HepG2 (cell line): ENCODE measurements at regions not wholly inside any gene's neighbourhood (a gene's known extent, or its start where the extent isn't known, plus 50 kb on each side); places are given as distances from the start of the nearest gene placed in this dataset.

ENCODE experiments used
- ATAC-seq: fragments of 200-7000 bp; cut with Tn5 transposase; 3 replicates; pipeline ENCODE4 v1.9.1; 2020; ENCODE audit warnings: mild to moderate bottlenecking, moderate library complexity
- BruUV-seq: library from RNA; stranded (reverse); fragments of 400-500 nt; replicated peaks from 2 replicates; lab custom pipeline; 2021; lab: Mats Ljungman, UMichigan
- CTCF ChIA-PET: fragments of 300-600 bp; formaldehyde crosslinking; extraction: SDS; loops from one replicate; lab custom pipeline; 2021; ENCODE audit warnings: low total read pairs, inconsistent platforms, low intra/inter-chr PET ratio; lab: Yijun Ruan, JAX
- POLR2A ChIA-PET: fragments of 350-600 bp; sonication (Branson Sonifier 250); formaldehyde crosslinking; loops from one replicate; lab custom pipeline; 2020; ENCODE audit warnings: antibody characterized with exemption, inconsistent platforms; lab: Yijun Ruan, JAX
- DNase-seq: peaks from one replicate; pipeline ENCODE4 v3.0.0-alpha.2; 2015; ENCODE audit warnings: low spot score
- FAIRE-seq: peaks from 3 replicates; lab custom pipeline; 2011; peaks lifted over from hg19 to GRCh38; lab: Jason Lieb, UNC
- H2AFZ ChIP-seq: one replicate; pipeline ENCODE4 v1.6.1; 2011; ENCODE audit warnings: low read length, inconsistent platforms
- H3K27ac ChIP-seq: fragments of 300-600 bp; 3 replicates; pipeline ENCODE4 v1.8.0; 2011; ENCODE audit warnings: mixed run types, mild to moderate bottlenecking, mixed read lengths, low read length, inconsistent platforms; ENCODE audit not compliant: insufficient read depth; ENCODE audit errors: extremely low read length
- H3K27me3 ChIP-seq, 2 experiments: fragments of 200-600 bp in 1 of 2; 2 replicates in 1 of 2; 3 replicates in 1 of 2; pipeline versions ENCODE4 v1.6.0 to v1.8.0; 2011; ENCODE audit warnings: low read length in 2 of 2, mild to moderate bottlenecking in 2 of 2, moderate library complexity in 2 of 2, inconsistent platforms in 1 of 2; ENCODE audit not compliant: insufficient read depth in 2 of 2, control insufficient read depth in 1 of 2
- H3K36me3 ChIP-seq, 2 experiments: fragments of 200-600 bp in 1 of 2; replicated peaks in 1 of 2; 2 replicates in 1 of 2; 3 replicates in 1 of 2; pipeline versions ENCODE4 v1.5.1 to v1.8.0; 2011; ENCODE audit warnings: low read length in 2 of 2, inconsistent platforms in 1 of 2; ENCODE audit not compliant: insufficient read depth in 2 of 2, control insufficient read depth in 1 of 2
- H3K4me1 ChIP-seq: 2 replicates; pipeline ENCODE4 v1.5.1; 2012; ENCODE audit warnings: low read length, inconsistent platforms; ENCODE audit not compliant: insufficient read depth
- H3K4me2 ChIP-seq: 2 replicates; pipeline ENCODE4 v1.6.0; 2011; ENCODE audit warnings: low read depth, low read length, inconsistent platforms
- H3K4me3 ChIP-seq, 3 experiments: fragments of 200-600 bp in 1 of 3; sonication (generic), shearing (Covaris generic) in 1 of 3; replicated peaks in 1 of 3; 2 replicates each; pipeline ENCODE4 v1.5.1; 2011 to 2016; ENCODE audit warnings: low read length in 3 of 3, inconsistent platforms in 2 of 3, low read depth in 2 of 3, mild to moderate bottlenecking in 2 of 3, control low read depth in 1 of 3, mixed read lengths in 1 of 3; ENCODE audit not compliant: insufficient read depth in 1 of 3
- H3K79me2 ChIP-seq: one replicate; pipeline ENCODE4 v1.6.1; 2011; ENCODE audit warnings: low read length, inconsistent platforms; ENCODE audit not compliant: insufficient read depth
- H3K9ac ChIP-seq: 2 replicates; pipeline ENCODE4 v1.6.0; 2011; ENCODE audit warnings: mild to moderate bottlenecking, low read depth, low read length, inconsistent platforms; ENCODE audit not compliant: insufficient read depth
- H3K9me3 ChIP-seq: 2 replicates; pipeline ENCODE4 v1.5.1; 2012; ENCODE audit warnings: mild to moderate bottlenecking, low read length
- H4K20me1 ChIP-seq: 2 replicates; pipeline ENCODE4 v1.6.0; 2011; ENCODE audit warnings: inconsistent platforms, mild to moderate bottlenecking, low read length, moderate library complexity; ENCODE audit not compliant: insufficient read depth
- ARID3A ChIP-seq: IDR thresholded peaks from 2 replicates; pipeline ENCODE4 v1.6.1; 2012; ENCODE audit warnings: low read depth, low read length, improper control_type of control experiment
- ATF5 ChIP-seq: sonication (generic); formaldehyde crosslinking; IDR thresholded peaks from 2 replicates; pipeline ENCODE4 v1.4.0; 2020; ENCODE audit warnings: mild to moderate bottlenecking, low read depth, missing genetic modification reagents
- BRD4 ChIP-seq: sonication (generic); formaldehyde crosslinking; IDR thresholded peaks from 2 replicates; pipeline ENCODE4 v1.4.0; 2020; ENCODE audit warnings: missing genetic modification reagents
- FOSL2 ChIP-seq: sonication (generic); formaldehyde crosslinking; IDR thresholded peaks from 2 replicates; pipeline ENCODE4 v1.4.0; 2020; ENCODE audit warnings: missing genetic modification reagents
- GLI4 ChIP-seq: sonication (generic); formaldehyde crosslinking; IDR thresholded peaks from 2 replicates; pipeline ENCODE4 v1.5.1; 2020; ENCODE audit warnings: missing genetic modification reagents, mild to moderate bottlenecking, moderate library complexity, borderline replicate concordance
- GMEB2 ChIP-seq: IDR thresholded peaks from 2 replicates; pipeline ENCODE4 v1.6.1; 2016; ENCODE audit warnings: missing biosample characterization, missing genetic modification reagents, low read depth
- MED8 ChIP-seq: sonication (generic); formaldehyde crosslinking; IDR thresholded peaks from 2 replicates; pipeline ENCODE4 v1.8.1; 2023; ENCODE audit warnings: mild to moderate bottlenecking, missing genetic modification reagents; ENCODE audit not compliant: insufficient replicate concordance
- NCOA1 ChIP-seq: sonication (generic); formaldehyde crosslinking; IDR thresholded peaks from 2 replicates; pipeline ENCODE4 v1.9.0; 2021; ENCODE audit warnings: missing genetic modification reagents
- PHF20 ChIP-seq: sonication (generic); formaldehyde crosslinking; IDR thresholded peaks from 2 replicates; pipeline ENCODE4 v1.5.0; 2020; ENCODE audit warnings: mild to moderate bottlenecking, missing genetic modification reagents
- SMAD9 ChIP-seq: sonication (generic); formaldehyde crosslinking; IDR thresholded peaks from 2 replicates; pipeline ENCODE4 v1.5.1; 2020; ENCODE audit warnings: mild to moderate bottlenecking, missing genetic modification reagents
- SP140L ChIP-seq: sonication (generic); formaldehyde crosslinking; IDR thresholded peaks from 2 replicates; pipeline ENCODE4 v1.4.0; 2020; ENCODE audit warnings: missing genetic modification reagents, borderline replicate concordance
- TARDBP ChIP-seq: sonication (generic); formaldehyde crosslinking; IDR thresholded peaks from 2 replicates; pipeline ENCODE4 v1.8.0; 2022; ENCODE audit warnings: mild to moderate bottlenecking, missing genetic modification reagents
- ZNF205 ChIP-seq: IDR thresholded peaks from 2 replicates; pipeline ENCODE4 v1.6.1; 2018; ENCODE audit warnings: missing biosample characterization, missing genetic modification reagents
- ZNF468 ChIP-seq: sonication (generic); formaldehyde crosslinking; IDR thresholded peaks from 2 replicates; pipeline ENCODE4 v1.8.0; 2022; ENCODE audit warnings: mild to moderate bottlenecking, moderate library complexity, missing genetic modification reagents
- ZNF567 ChIP-seq: sonication (generic); formaldehyde crosslinking; IDR thresholded peaks from 2 replicates; pipeline ENCODE4 v1.8.1; 2023; ENCODE audit warnings: mild to moderate bottlenecking, missing genetic modification reagents, borderline replicate concordance
- ZNF577 ChIP-seq: sonication (generic); formaldehyde crosslinking; IDR thresholded peaks from 2 replicates; pipeline ENCODE4 v1.4.0; 2020; ENCODE audit warnings: mild to moderate bottlenecking, low read depth, missing genetic modification reagents, borderline replicate concordance
- ZNF800 ChIP-seq: sonication (generic); formaldehyde crosslinking; IDR thresholded peaks from 2 replicates; pipeline ENCODE4 v1.4.0; 2020; ENCODE audit warnings: missing genetic modification reagents
- WGBS: methylation state at CpG from one replicate; pipeline ENCODE4 v1.1.6; 2017; ENCODE audit warnings: low lambda C conversion rate; 5-methylcytosine and 5-hydroxymethylcytosine counted together
- in situ Hi-C: cut with HindIII; loops from 2 replicates; pipeline ENCODE4 v1.10.0; 2017; ENCODE audit warnings: low pct_unique_long_range_greater_than_20kb; ENCODE audit not compliant: extremely low pct_ligation_motif_present
- intact Hi-C: fragments of 100-400 bp; cut with micrococcal nuclease; formaldehyde crosslinking; loops from one replicate; pipeline ENCODE4 v1.10.0; 2022; ENCODE audit not compliant: unreplicated experiment
- TF ChIP-seq, protein P1 (sequence below): sonication (generic); formaldehyde crosslinking; IDR thresholded peaks from 2 replicates; pipeline ENCODE4 v1.4.0; 2020; ENCODE audit warnings: mild to moderate bottlenecking, missing genetic modification reagents
- TF ChIP-seq, protein P2 (sequence below): sonication (generic); formaldehyde crosslinking; IDR thresholded peaks from 2 replicates; pipeline ENCODE4 v1.8.1; 2023; ENCODE audit warnings: mild to moderate bottlenecking, inconsistent platforms, moderate library complexity, missing genetic modification reagents, borderline replicate concordance

DNA sequence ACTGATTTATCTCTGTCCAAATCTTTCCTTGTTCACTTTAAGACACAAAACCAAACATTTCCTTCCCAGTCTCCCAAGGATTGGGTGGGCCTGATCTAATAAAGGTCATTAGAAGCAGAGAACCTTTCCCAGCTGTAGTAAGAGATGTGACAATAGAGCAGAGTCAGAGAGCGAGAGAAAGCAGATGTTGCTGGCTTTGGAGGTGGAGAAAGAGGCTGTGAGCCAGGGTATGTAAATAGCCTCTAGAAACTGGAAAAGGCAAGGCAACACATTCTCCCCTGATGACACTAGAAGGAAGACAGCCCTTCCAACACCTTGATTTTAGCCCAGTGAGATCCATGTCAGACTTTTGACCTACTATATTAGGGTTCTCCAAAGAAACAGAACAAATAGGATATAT lies 337.5 kb upstream of the CASK start:
- no TSS peak for BruUV-seq
- H3K4me3 ChIP-seq: no peak overlapping the region
- H3K9ac ChIP-seq: no peak overlapping the region
- WGBS: 63% methylated on average over 1 of the region's 1 CpG
- H3K9me3 ChIP-seq: no peaks in the 10 kb centered on the region
- no peak overlapping the region for H3K4me2 ChIP-seq
- no peaks in the 10 kb centered on the region for H3K4me1 ChIP-seq
- ChIA-PET CTCF (no interaction called here), POLR2A (no interaction called here)
- H3K36me3 ChIP-seq: no peaks in the 10 kb centered on the region
- H3K79me2 ChIP-seq: no peaks in the 10 kb centered on the region
- DNase-seq: no peak
- ATAC-seq: no peak
- intact Hi-C loops (no loop called here), in situ Hi-C loops (no loop called here)
- H3K27ac ChIP-seq: no peak overlapping the region
- H3K27me3 ChIP-seq: no peaks in the 10 kb centered on the region
- no peaks in the 10 kb centered on the region for H4K20me1 ChIP-seq
- TF ChIP-seq ARID3A (no peak), MED8 (CRISPR knock-in tag) (no peak), TARDBP (CRISPR knock-in tag) (no peak), GLI4 (CRISPR knock-in tag) (no peak), ATF5 (CRISPR knock-in tag) (no peak), SMAD9 (CRISPR knock-in tag) (no peak), PHF20 (CRISPR knock-in tag) (no peak), FOSL2 (CRISPR knock-in tag) (no peak), ZNF567 (CRISPR knock-in tag) (no peak), BRD4 (CRISPR knock-in tag) (no peak), ZNF800 (no peak), ZNF577 (CRISPR knock-in tag) (no peak), SP140L (no peak), ZNF205 (CRISPR knock-in tag) (no peak), NCOA1 (no peak), GMEB2 (CRISPR knock-in tag) (no peak), ZNF468 (CRISPR knock-in tag) (no peak)
- TF ChIP-seq, protein P1, sequence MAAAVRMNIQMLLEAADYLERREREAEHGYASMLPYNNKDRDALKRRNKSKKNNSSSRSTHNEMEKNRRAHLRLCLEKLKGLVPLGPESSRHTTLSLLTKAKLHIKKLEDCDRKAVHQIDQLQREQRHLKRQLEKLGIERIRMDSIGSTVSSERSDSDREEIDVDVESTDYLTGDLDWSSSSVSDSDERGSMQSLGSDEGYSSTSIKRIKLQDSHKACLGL (CRISPR knock-in tag): no peak
- TF ChIP-seq, protein P2, sequence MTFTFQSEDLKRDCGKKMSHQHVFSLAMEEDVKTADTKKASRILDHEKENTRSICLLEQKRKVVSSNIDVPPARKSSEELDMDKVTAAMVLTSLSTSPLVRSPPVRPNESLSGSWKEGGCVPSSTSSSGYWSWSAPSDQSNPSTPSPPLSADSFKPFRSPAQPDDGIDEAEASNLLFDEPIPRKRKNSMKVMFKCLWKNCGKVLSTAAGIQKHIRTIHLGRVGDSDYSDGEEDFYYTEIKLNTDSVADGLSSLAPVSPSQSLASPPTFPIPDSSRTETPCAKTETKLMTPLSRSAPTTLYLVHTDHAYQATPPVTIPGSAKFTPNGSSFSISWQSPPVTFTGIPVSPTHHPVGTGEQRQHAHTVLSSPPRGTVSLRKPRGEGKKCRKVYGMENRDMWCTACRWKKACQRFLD (CRISPR knock-in tag): no peak
- FAIRE-seq: no peak
- no peak overlapping the region for H2AFZ ChIP-seq
